Testis (tissue), 2 donors: ENCODE measurements at regions not wholly inside any gene's neighbourhood (a gene's known extent, or its start where the extent isn't known, plus 50 kb on each side); places are given as distances from the start of the nearest gene placed in this dataset.

Experiments
- CTCF ChIP-seq, 3 experiments: fragments of 450-650 bp in 2 of 3; fragments of 200-600 bp in 1 of 3; sonication (generic) in 1 of 3; IDR thresholded peaks; one replicate each; pipeline ENCODE4 v1.5.1; 2016 to 2019; ENCODE audit warnings: antibody characterized with exemption in 3 of 3, mild to moderate bottlenecking in 2 of 3, moderate library complexity in 1 of 3
- POLR2A ChIP-seq: fragments of 450-650 bp; IDR thresholded peaks from one replicate; pipeline ENCODE4 v1.6.1; 2017; ENCODE audit warnings: antibody characterized with exemption, mild to moderate bottlenecking, moderate library complexity

- TF ChIP-seq CTCF (IDR thresholded peaks at IDR 0.05) (no peak), POLR2A (no peak)
Observed at GRCh38 chr22:47285981-47286380, 523.5 kb downstream of the TBC1D22A start.
